HG02642 (cell line): ENCODE measurements at regions not wholly inside any gene's neighbourhood (a gene's known extent, or its start where the extent isn't known, plus 50 kb on each side); places are given as distances from the start of the nearest gene placed in this dataset.
"Not testable (repeated sequence)": the region's sequence is repeated elsewhere in the genome, so short reads cannot be mapped to it uniquely, and the experiment has no call there.

ENCODE experiments used
- ATAC-seq: cut with Tn5 transposase; IDR thresholded peaks from one replicate; pipeline ENCODE4 v1.9.1; 2021; ENCODE audit warnings: mild to moderate bottlenecking; ENCODE audit not compliant: unreplicated experiment, poor library complexity

- ATAC-seq = no peak
Observed at GRCh38 chr1:201718346-201719202, 110.4 kb upstream of the IPO9 start.

DNA sequence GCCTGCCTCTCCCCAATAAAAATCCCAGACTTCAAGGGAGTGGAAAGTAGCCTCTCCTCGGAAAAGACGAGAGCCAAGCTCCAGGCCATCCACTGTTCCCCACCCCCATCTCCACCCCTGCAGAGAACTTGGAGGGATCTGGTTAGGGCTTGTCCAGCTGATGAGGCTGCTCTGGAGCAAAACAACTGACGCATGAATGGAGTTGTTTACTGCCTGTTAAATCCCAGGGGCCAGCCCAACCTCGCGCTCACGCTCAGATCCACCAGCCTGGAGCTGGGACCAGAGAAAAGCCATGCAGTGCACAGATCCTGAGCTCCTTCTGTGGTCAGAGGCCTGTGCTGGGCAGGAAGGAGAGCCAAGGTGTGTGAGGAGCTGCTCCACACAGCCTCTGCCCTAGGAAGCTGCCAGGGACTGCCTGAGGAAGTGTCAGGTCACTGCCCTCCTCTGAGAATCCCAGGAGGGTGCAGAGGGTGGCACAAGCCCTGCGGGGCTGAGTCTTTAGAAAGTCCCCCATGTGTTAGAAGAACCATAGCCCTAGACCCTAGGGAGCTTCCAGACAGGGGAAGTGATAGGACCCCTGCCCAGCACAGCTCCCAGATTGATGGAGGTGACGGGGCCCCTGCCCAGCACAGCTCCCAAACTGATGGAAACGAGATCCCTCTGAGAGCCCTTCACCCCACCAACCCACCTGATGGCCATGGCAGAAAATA is 109.0 kb upstream of the IPO9 start:
- ATAC-seq = no peak

- ATAC-seq = no peak
Observed at GRCh38 chr1:201720522-201720844, 108.5 kb upstream of the IPO9 start.

DNA sequence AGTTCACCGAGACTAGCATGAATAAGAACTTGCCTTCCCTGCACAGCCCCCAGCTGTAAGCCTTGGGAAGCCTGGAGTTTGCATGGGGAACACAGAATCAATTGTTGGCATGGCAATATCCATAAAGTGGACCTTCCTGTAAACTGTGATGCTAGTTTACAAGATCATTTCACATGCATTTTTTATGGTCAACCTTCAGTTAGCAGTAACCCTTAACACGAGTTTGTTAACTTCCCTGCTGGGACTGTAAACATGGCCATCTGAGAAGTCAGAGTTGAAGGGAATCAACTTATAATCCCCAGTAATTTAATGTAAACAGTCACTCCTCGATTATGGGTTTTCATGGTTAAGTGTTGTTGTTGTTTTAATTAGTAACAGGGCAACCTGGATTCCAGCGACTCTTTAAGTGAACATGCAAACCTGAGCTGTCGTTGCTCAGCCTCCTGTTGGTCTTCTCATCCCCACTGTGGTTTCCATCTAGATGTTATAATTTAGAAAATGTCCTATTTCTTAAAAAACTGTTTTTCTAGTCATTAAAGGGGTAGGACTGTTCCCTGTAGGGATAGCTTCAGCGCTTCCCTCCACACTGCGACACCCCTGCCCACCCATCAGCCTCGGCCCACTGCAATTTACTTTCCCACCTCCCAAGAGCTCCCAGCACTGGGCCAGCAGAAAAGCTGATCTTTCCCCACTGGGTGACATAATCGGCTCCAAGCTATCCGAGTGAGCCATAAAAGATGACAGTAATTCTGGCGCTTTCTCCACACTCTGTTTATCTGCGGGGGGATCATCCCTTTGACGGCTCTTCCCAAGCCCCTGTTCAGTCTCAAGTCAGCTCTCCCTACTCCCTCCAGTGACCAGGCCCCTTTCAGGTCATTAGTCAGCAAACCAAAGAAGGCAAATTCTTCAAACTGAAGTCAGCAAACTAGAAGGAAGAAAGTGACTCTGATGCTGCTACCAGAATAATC is 107.6 kb upstream of the IPO9 start:
- ATAC-seq = no peak

DNA sequence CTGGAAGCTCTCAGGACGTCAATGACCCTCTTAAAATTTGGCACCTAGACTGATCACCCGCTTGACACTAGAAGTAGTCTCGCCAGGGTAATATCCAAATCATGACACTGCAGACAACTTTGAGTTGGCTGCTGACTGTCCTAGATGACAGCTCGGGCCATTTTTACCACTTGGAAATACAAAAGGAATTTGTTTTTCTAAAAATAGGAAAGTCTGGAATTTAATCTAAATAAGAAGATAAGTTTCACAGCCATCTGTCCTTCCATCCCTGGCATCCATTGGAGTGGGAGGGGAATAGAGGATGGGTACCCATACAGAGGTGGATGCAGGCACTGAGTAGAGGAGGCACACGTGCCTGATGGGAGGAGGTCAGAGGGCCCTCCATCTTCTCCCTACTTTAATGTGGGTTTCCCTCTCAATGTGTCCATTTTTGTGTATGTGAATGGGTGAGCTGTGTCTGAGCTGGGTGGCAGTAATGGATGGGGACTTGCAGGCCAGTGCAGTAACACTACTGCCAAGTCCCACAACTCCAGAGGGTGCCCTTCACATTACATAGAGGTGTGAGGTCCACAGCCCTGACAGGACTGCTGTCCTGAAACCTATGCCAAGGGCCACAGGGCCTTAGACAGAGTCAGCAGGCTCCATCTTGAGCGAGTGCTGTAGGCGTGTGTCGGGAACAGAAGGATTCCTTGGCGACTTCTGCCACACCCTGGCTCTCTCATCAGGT is 104.8 kb upstream of the IPO9 start:
- no peak for ATAC-seq

GRCh38 chr1:201724766-201725118 is 104.2 kb upstream of the IPO9 start:
- ATAC-seq = no peak

DNA sequence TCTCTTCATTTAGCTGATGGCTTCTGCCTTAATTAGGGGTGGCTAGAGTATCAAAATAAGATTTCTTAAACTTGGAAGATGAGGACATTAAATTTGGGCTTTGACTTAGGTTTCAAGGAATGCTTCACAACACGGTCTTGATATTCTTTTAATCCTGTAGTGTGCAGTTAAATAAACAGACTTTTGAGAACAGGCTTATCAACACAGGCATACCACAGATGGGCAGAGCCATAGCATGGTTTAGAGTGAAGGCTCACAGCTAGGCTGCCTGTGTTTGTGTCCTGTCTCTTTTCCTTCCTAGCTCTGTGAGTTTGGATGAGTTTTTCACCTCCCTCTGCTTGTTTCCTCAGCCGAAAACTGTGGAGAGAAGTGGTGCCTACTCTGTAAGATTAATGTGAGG is 102.3 kb upstream of the IPO9 start:
- no peak for ATAC-seq

- ATAC-seq = no peak
Observed at GRCh38 chr1:201728731-201729130, 100.2 kb upstream of the IPO9 start.

GRCh38 chr1:201729973-201730608 is 98.9 kb upstream of the IPO9 start:
- ATAC-seq = no peak

DNA sequence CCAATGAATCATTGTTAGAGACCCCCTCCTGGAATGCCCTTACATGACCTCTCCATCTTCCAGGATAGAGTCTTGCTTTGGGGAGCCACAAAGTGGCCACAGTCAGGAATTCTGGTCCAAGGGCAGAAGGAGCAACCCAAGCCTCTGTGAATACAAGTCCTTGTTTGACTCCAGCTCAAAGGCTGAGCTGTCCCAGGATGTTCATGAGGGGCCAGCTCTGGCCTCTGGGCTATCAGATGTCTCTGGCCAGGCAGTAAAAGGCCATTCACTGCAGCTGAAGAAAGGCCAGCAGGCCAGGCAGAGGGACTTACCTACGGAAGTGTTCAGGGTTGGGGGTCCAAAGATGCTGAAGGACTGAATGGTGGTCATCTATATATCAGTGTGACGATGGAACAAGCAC is 98.3 kb upstream of the IPO9 start:
- ATAC-seq = no peak

DNA sequence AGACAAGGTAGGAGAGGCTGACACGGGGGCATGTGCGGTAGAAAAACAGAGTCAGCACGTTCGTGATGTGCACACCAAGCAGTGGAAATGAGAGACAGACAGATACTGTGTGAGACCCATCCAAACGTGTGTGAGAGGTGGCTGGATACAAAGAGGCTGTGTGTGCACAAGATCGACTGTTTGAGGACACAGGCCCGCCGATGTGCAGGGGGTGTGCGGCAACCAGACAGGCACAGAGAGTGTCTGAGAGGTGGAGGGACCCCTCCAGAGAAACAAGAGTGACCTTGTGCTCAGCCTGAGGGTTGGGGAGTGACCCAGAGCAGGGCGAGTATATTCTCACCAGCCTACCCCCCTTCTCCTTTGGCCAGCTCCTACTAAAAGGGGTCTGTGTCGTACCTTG is 97.8 kb upstream of the IPO9 start:
- no peak for ATAC-seq

DNA sequence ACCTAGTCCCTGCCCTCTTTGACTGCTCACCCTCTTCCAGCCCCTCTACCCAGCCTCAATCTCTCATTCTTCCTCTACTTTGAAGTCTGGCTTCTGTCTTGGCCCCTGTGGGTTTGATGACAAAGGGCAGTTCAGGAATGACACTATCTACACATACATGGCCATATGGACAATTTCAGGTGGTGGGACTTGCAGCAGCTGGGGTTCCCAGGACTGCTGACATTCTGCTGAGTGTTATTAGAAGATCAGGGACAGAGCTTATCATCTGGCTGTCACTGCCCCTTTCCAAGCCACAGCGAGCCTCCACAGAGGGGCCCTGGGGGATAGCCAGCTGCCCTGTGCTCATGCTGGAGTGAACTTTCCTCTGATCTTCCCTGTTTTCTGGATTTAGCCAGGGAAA is 97.4 kb upstream of the IPO9 start:
- ATAC-seq = no peak

GRCh38 chr1:201732351-201732750 is 96.6 kb upstream of the IPO9 start:
- ATAC-seq = no peak

GRCh38 chr1:201734221-201734620 is 94.7 kb upstream of the IPO9 start:
- not testable (repeated sequence) for ATAC-seq

DNA sequence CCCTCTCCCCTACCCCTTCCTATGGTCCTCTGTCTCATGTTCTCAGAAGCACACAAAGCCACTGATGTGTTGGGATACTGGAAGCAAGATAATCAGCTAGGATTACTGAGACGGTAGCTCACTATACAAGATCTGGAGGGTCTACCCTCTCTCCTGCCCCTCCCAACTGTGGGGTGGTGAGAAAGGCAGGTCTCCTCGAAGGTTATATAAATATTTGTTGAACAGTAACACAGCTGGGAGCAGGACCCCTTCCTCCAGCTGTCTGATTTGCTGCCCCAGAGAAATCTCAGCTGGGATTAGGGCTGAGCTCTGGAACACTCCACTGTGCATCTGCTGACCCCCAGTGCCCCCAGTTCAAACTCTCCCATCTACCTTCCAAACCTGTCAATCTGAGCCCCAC is 94.2 kb upstream of the IPO9 start:
- no peak for ATAC-seq

DNA sequence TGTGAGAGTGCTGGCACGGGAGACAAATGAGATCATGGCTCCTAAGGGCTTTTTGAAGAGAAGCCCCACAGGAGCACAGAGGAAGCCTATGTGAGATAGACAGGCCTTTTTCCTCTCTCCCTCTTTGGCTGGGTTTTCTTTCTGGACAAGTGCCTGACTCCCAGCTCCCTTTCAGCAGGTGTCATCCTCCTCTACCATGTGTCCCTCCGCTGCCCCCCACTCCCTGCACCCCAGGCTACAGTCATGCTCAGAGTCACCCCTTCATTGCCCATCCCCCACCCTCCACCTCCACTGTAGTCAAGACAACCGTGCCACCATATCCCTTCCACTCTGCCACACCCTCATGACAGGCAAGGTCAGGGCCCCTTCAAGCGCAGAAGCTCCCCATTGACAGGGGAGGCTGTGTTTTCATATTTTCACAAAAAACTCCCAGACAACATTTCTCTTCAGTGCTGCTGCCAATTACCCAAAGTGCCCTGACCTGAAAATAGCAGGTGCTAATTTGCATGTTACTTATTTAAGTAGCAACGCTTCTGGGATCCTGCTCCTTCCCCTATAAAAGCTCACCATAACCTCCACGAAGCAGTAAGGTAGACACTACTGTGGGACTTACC is 92.1 kb upstream of the IPO9 start:
- no peak for ATAC-seq

- no peak for ATAC-seq
Observed at GRCh38 chr1:201737352-201738060, 91.5 kb upstream of the IPO9 start.

DNA sequence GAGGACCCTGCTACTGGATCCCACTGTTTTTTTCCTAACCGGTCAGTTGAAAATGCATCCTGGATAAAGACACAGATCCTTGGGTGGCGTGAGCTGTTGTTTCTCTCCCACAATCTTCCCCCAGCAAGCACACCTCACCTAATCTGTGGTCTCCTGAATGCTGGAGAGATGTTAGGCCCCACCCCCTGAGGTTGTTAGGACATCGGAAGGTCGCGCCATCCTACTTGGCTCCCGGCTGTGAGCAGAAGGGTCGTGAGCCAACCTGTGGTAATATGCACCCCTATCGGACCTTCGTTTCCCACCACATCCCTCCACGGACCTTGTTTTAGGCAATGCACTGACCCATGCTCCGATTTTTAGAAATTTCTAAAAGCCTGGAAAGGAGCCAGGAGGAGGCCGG is 89.9 kb upstream of the IPO9 start:
- no peak for ATAC-seq
